SHP77 (cell line): ENCODE measurements at regions not wholly inside any gene's neighbourhood (a gene's known extent, or its start where the extent isn't known, plus 50 kb on each side); places are given as distances from the start of the nearest gene placed in this dataset.

ENCODE experiments used
- DNase-seq, 2 experiments: peaks; one replicate each; lab custom pipeline; 2025; lab: John Stamatoyannopoulos, UW

GRCh38 chr9:79015951-79016350 lies 555.8 kb upstream of the TLE4 start:
- DNase-seq: no peak

- peak; percentile 56 to 61 for DNase-seq
These were observed 551.5 kb upstream of the TLE4 start for GRCh38 chr9:79020276-79020675.

- DNase-seq: no peak
These were observed 550.7 kb upstream of the TLE4 start for GRCh38 chr9:79021084-79021483.

GRCh38 chr9:79023134-79023580 lies 548.6 kb upstream of the TLE4 start:
- DNase-seq: no peak

- no peak for DNase-seq
These were observed 545.4 kb upstream of the TLE4 start for GRCh38 chr9:79026316-79026715.

GRCh38 chr9:79028101-79028500 lies 543.7 kb upstream of the TLE4 start:
- DNase-seq: no peak

GRCh38 chr9:79034583-79034982 lies 537.2 kb upstream of the TLE4 start:
- no peak for DNase-seq

- DNase-seq: no peak
These were observed 534.4 kb upstream of the TLE4 start for GRCh38 chr9:79037338-79037737.

- no peak for DNase-seq
These were observed 531.1 kb upstream of the TLE4 start for GRCh38 chr9:79040671-79041070.

- DNase-seq: no peak
These were observed 530.5 kb upstream of the TLE4 start for GRCh38 chr9:79041266-79041665.

- no peak for DNase-seq
These were observed 527.8 kb upstream of the TLE4 start for GRCh38 chr9:79043916-79044315.

- DNase-seq: no peak
These were observed 525.4 kb upstream of the TLE4 start for GRCh38 chr9:79046401-79046800.

GRCh38 chr9:79049371-79049770 lies 522.4 kb upstream of the TLE4 start:
- DNase-seq: no peak

- DNase-seq: no peak
These were observed 518.2 kb upstream of the TLE4 start for GRCh38 chr9:79053598-79053997.

- no peak for DNase-seq
These were observed 517.3 kb upstream of the TLE4 start for GRCh38 chr9:79054500-79054899.

- no peak for DNase-seq
These were observed 515.7 kb upstream of the TLE4 start for GRCh38 chr9:79056041-79056440.

- no peak for DNase-seq
These were observed 514.2 kb upstream of the TLE4 start for GRCh38 chr9:79057576-79057975.

- no peak for DNase-seq
These were observed 511.0 kb upstream of the TLE4 start for GRCh38 chr9:79060766-79061165.

- no peak for DNase-seq
These were observed 509.8 kb upstream of the TLE4 start for GRCh38 chr9:79061752-79062616.

GRCh38 chr9:79073201-79073600 lies 498.6 kb upstream of the TLE4 start:
- DNase-seq: no peak

GRCh38 chr9:79080536-79080935 lies 491.2 kb upstream of the TLE4 start:
- no peak for DNase-seq

- no peak for DNase-seq
These were observed 488.1 kb upstream of the TLE4 start for GRCh38 chr9:79083621-79084020.

GRCh38 chr9:79087133-79087532 lies 484.6 kb upstream of the TLE4 start:
- DNase-seq: no peak

GRCh38 chr9:79089054-79089560 lies 482.7 kb upstream of the TLE4 start:
- DNase-seq: no peak
